Mesenchymal stem cell (in vitro differentiated cells and primary cell): ENCODE measurements at regions not wholly inside any gene's neighbourhood (a gene's known extent, or its start where the extent isn't known, plus 50 kb on each side); places are given as distances from the start of the nearest gene placed in this dataset.
A peak's percentile ranks its signal among the peaks of the same experiment; 100 is the strongest.
"Not testable (repeated sequence)": the region's sequence is repeated elsewhere in the genome, so short reads cannot be mapped to it uniquely, and the experiment has no call there.

Experiments
- DNase-seq: peaks from one replicate; pipeline ENCODE4 v3.0.0-alpha.2; 2013
- H2AFZ ChIP-seq: one replicate; pipeline ENCODE4 v1.6.1; 2013; ENCODE audit warnings: low read depth, mild to moderate bottlenecking, control low read depth, inconsistent platforms, low read length, moderate library complexity
- H2AK5ac ChIP-seq: 2 replicates; pipeline ENCODE4 v1.6.1; 2013; ENCODE audit warnings: low read length, moderate library complexity, mild to moderate bottlenecking, inconsistent platforms; ENCODE audit not compliant: severe bottlenecking
- H2BK120ac ChIP-seq: one replicate; pipeline ENCODE4 v1.6.1; 2013; ENCODE audit warnings: low read depth, mild to moderate bottlenecking, inconsistent platforms, low read length, moderate library complexity
- H2BK12ac ChIP-seq, 2 experiments: one replicate each; pipeline ENCODE4 v1.6.1; 2013; ENCODE audit warnings: inconsistent platforms in 2 of 2, low read length in 2 of 2, mild to moderate bottlenecking in 2 of 2, moderate library complexity in 2 of 2, control low read depth in 1 of 2
- H2BK15ac ChIP-seq: one replicate; pipeline ENCODE4 v1.6.1; 2013; ENCODE audit warnings: mild to moderate bottlenecking, low read depth, inconsistent platforms; ENCODE audit not compliant: poor library complexity, severe bottlenecking
- H2BK5ac ChIP-seq: 2 replicates; pipeline ENCODE4 v1.6.1; 2013; ENCODE audit warnings: low read depth, mild to moderate bottlenecking, low read length, control low read depth, inconsistent platforms; ENCODE audit not compliant: poor library complexity, severe bottlenecking
- H3K14ac ChIP-seq, 2 experiments: one replicate each; pipeline ENCODE4 v1.6.1; 2013; ENCODE audit warnings: inconsistent platforms in 2 of 2, low read length in 2 of 2, control low read depth in 1 of 2, mild to moderate bottlenecking in 1 of 2, moderate library complexity in 1 of 2
- H3K18ac ChIP-seq, 2 experiments: one replicate each; pipeline ENCODE4 v1.6.1; 2013; ENCODE audit warnings: inconsistent platforms in 2 of 2, low read length in 2 of 2, control low read depth in 1 of 2, low read depth in 1 of 2, mild to moderate bottlenecking in 1 of 2
- H3K23ac ChIP-seq, 2 experiments: one replicate each; pipeline ENCODE4 v1.6.1; 2013; ENCODE audit warnings: inconsistent platforms in 2 of 2, low read length in 2 of 2, mild to moderate bottlenecking in 2 of 2, moderate library complexity in 2 of 2, control low read depth in 1 of 2
- H3K27ac ChIP-seq: 2 replicates; pipeline ENCODE4 v1.5.1; 2013; ENCODE audit warnings: mild to moderate bottlenecking, moderate library complexity, low read length, control low read depth, inconsistent platforms; ENCODE audit not compliant: poor library complexity, severe bottlenecking
- H3K27me3 ChIP-seq, 2 experiments: 2 replicates each; pipeline versions ENCODE4 v1.6.1 to v1.7.0; 2013; ENCODE audit warnings: low read length in 2 of 2, mild to moderate bottlenecking in 2 of 2, moderate library complexity in 2 of 2, control low read depth in 1 of 2, inconsistent platforms in 1 of 2; ENCODE audit not compliant: control insufficient read depth in 1 of 2, insufficient read depth in 1 of 2
- H3K36me3 ChIP-seq, 2 experiments: 2 replicates each; pipeline versions ENCODE4 v1.6.1 to v1.7.0; 2013; ENCODE audit warnings: low read length in 2 of 2, control low read depth in 1 of 2, inconsistent platforms in 1 of 2, low read depth in 1 of 2, mild to moderate bottlenecking in 1 of 2; ENCODE audit not compliant: insufficient read depth in 2 of 2, control insufficient read depth in 1 of 2
- H3K4ac ChIP-seq, 2 experiments: one replicate each; pipeline ENCODE4 v1.6.1; 2013; ENCODE audit warnings: inconsistent platforms in 2 of 2, low read length in 2 of 2, mild to moderate bottlenecking in 2 of 2, moderate library complexity in 2 of 2, control low read depth in 1 of 2, low read depth in 1 of 2
- H3K4me1 ChIP-seq: 2 replicates; pipeline ENCODE4 v1.6.1; 2013; ENCODE audit warnings: low read depth, low read length, control low read depth; ENCODE audit not compliant: control insufficient read depth, insufficient read depth
- H3K4me2 ChIP-seq: 2 replicates; pipeline ENCODE4 v1.6.1; 2013; ENCODE audit warnings: low read length, mild to moderate bottlenecking, inconsistent platforms; ENCODE audit not compliant: poor library complexity, severe bottlenecking
- H3K4me3 ChIP-seq, 2 experiments: 2 replicates each; pipeline versions ENCODE4 v1.5.1 to v1.7.0; 2013; ENCODE audit warnings: low read length in 2 of 2, mild to moderate bottlenecking in 2 of 2, control low read depth in 1 of 2, low read depth in 1 of 2; ENCODE audit not compliant: insufficient read depth in 1 of 2
- H3K79me1 ChIP-seq: replicated peaks from 2 replicates; pipeline ENCODE4 v1.6.1; 2013; ENCODE audit warnings: mild to moderate bottlenecking, control low read depth, low read length, inconsistent platforms; ENCODE audit not compliant: poor library complexity, severe bottlenecking
- H3K9ac ChIP-seq: 2 replicates; pipeline ENCODE4 v1.7.0; 2013; ENCODE audit warnings: mild to moderate bottlenecking, low read length, moderate library complexity
- H3K9me3 ChIP-seq: 2 replicates; pipeline ENCODE4 v1.7.0; 2013; ENCODE audit warnings: mild to moderate bottlenecking, low read length; ENCODE audit not compliant: control insufficient read depth
- H4K8ac ChIP-seq: one replicate; pipeline ENCODE4 v1.6.1; 2013; ENCODE audit warnings: inconsistent platforms, mild to moderate bottlenecking, low read length, moderate library complexity
- H4K91ac ChIP-seq: one replicate; pipeline ENCODE4 v1.6.1; 2013; ENCODE audit warnings: mild to moderate bottlenecking, low read length, inconsistent platforms
- WGBS: methylation state at CpG from one replicate; pipeline ENCODE4 v1.1.7; 2013; ENCODE audit warnings: mixed read lengths; 5-methylcytosine and 5-hydroxymethylcytosine counted together

DNA sequence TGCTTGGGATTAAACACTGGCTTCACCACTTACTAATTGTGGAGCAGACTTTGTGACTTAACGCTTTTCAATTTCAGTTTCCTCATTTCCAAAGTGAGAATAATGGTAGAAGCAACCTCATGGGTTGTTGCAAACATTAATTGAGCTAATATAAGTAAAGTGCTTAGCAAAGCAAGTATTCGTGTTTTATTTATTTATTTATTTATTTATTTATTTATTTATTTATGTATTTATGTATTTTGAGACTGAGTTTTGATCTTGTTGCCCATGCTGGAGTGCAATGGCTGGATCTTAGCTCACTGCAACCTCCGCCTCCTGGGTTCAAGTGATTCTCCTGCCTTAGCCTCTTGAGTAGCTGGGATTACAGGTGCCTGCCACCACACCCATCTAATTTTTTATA is 171.2 kb upstream of the SLC16A7 start:
- H3K4ac ChIP-seq, H3K27ac ChIP-seq, H2BK120ac ChIP-seq, H4K91ac ChIP-seq, H3K79me1 ChIP-seq, H3K4me2 ChIP-seq, H2AK5ac ChIP-seq, H3K23ac ChIP-seq, H3K27me3 ChIP-seq, H3K4me1 ChIP-seq, H3K9me3 ChIP-seq, H2BK5ac ChIP-seq, H3K14ac ChIP-seq, DNase-seq, H4K8ac ChIP-seq, H2BK12ac ChIP-seq, H3K9ac ChIP-seq, H2BK15ac ChIP-seq, H3K18ac ChIP-seq, H3K36me3 ChIP-seq, H3K4me3 ChIP-seq, H2AFZ ChIP-seq: not testable (repeated sequence)
- 93% methylated on average over 2 of the region's 3 CpGs for WGBS

GRCh38 chr12:59414051-59414450 is 181.8 kb upstream of the SLC16A7 start:
- H2BK120ac ChIP-seq = no peak overlapping the region
- no peaks in the 10 kb centered on the region for H3K4me1 ChIP-seq
- DNase-seq = no peak
- H3K14ac ChIP-seq = no peak overlapping the region
- H3K79me1 ChIP-seq = no peaks in the 10 kb centered on the region
- H3K23ac ChIP-seq = no peak overlapping the region
- H3K18ac ChIP-seq = no peak overlapping the region
- no peak overlapping the region for H3K4me3 ChIP-seq
- H2AFZ ChIP-seq = no peak overlapping the region
- no peak overlapping the region for H2BK15ac ChIP-seq
- H3K9me3 ChIP-seq = no peaks in the 10 kb centered on the region
- no peaks in the 10 kb centered on the region for H3K36me3 ChIP-seq
- H4K8ac ChIP-seq = no peak overlapping the region
- no peak overlapping the region for H2BK12ac ChIP-seq
- no peak overlapping the region for H3K4ac ChIP-seq
- 80% methylated on average over 1 of the region's 1 CpG for WGBS
- no peaks in the 10 kb centered on the region for H3K27me3 ChIP-seq
- H2AK5ac ChIP-seq = no peak overlapping the region
- H2BK5ac ChIP-seq = no peak overlapping the region
- no peak overlapping the region for H3K4me2 ChIP-seq
- no peak overlapping the region for H3K27ac ChIP-seq
- no peak overlapping the region for H3K9ac ChIP-seq
- H4K91ac ChIP-seq = no peak overlapping the region

DNA sequence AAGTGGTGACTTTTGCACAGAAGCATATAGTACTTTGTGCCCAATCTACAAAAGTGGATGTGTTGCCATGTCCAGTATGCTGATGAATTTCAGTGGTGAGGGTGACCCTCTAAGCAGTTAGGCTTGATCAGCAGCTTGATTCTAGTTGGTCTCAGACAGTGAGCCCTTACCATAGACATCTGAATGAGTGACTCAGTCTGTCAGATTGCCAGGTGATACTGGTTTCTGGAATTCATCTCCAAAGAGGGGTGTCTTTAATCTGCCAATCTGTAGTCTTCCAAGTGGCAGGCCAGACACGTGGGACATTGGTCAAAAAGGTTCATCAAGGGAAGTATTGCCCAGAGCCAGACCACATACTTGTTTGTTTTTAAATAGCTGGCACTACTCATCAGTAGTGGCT is 187.4 kb upstream of the SLC16A7 start:
- H3K36me3 ChIP-seq = no peaks in the 10 kb centered on the region
- peak; percentile 2 for DNase-seq
- H3K79me1 ChIP-seq = no peaks in the 10 kb centered on the region
- no peak overlapping the region for H2AK5ac ChIP-seq
- H3K18ac ChIP-seq = no peak overlapping the region
- H2BK120ac ChIP-seq = no peak overlapping the region
- H3K4ac ChIP-seq = no peak overlapping the region
- H3K4me3 ChIP-seq = no peak overlapping the region
- H2BK5ac ChIP-seq = no peak overlapping the region
- no peaks in the 10 kb centered on the region for H3K4me1 ChIP-seq
- no peak overlapping the region for H2BK12ac ChIP-seq
- H3K14ac ChIP-seq = no peak overlapping the region
- no peak overlapping the region for H2BK15ac ChIP-seq
- no peaks in the 10 kb centered on the region for H3K9me3 ChIP-seq
- no peak overlapping the region for H2AFZ ChIP-seq
- WGBS = 83% methylated on average over 1 of the region's 1 CpG
- H3K9ac ChIP-seq = no peak overlapping the region
- no peaks in the 10 kb centered on the region for H3K27me3 ChIP-seq
- H3K27ac ChIP-seq = no peak overlapping the region
- no peak overlapping the region for H4K91ac ChIP-seq
- H3K23ac ChIP-seq = no peak overlapping the region
- H4K8ac ChIP-seq = no peak overlapping the region
- no peak overlapping the region for H3K4me2 ChIP-seq

DNA sequence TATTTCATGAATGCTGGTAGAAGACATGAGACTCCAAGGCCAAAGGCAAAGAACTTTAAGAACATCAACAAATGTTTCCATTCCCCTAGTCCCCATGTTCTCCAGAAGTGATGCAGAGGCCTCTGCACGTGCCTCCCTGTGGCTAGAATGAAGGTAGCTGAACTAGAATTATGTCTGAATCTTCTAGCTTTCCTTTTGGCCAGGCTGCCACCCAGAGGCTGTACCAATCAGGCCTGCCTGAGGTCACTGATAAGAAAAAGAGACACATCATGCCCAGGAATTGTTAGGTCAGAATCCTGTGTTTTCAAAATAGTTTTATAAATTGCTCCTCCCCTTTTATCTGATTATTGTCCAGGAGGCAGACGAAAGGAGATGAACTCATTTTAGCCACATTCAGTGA is 188.0 kb upstream of the SLC16A7 start:
- no peak for DNase-seq
- no peak overlapping the region for H3K14ac ChIP-seq
- H2BK5ac ChIP-seq = no peak overlapping the region

More for the DNA sequence above, 188.0 kb upstream of the SLC16A7 start:
- no peak overlapping the region for H2BK15ac ChIP-seq
- no peaks in the 10 kb centered on the region for H3K27me3 ChIP-seq
- no peak overlapping the region for H3K4ac ChIP-seq
- H3K9me3 ChIP-seq = no peaks in the 10 kb centered on the region
- no peak overlapping the region for H4K91ac ChIP-seq
- no peak overlapping the region for H2AFZ ChIP-seq
- H3K79me1 ChIP-seq = no peaks in the 10 kb centered on the region
- no peak overlapping the region for H3K4me2 ChIP-seq
- H2BK120ac ChIP-seq = no peak overlapping the region
- no peak overlapping the region for H4K8ac ChIP-seq
- H3K18ac ChIP-seq = no peak overlapping the region
- no peak overlapping the region for H3K27ac ChIP-seq
- no peak overlapping the region for H2BK12ac ChIP-seq
- H3K4me1 ChIP-seq = no peaks in the 10 kb centered on the region
- 30% methylated on average over 1 of the region's 2 CpGs for whole genome bisulfite sequencing
- H3K4me3 ChIP-seq = no peak overlapping the region
- no peak overlapping the region for H2AK5ac ChIP-seq
- H3K9ac ChIP-seq = no peak overlapping the region
- H3K36me3 ChIP-seq = no peaks in the 10 kb centered on the region
- no peak overlapping the region for H3K23ac ChIP-seq
